Activated CD8-positive, alpha-beta memory T cell treated with anti-CD3 and anti-CD28 coated beads for 36 hours (primary cell): ENCODE measurements at regions not wholly inside any gene's neighbourhood (a gene's known extent, or its start where the extent isn't known, plus 50 kb on each side); places are given as distances from the start of the nearest gene placed in this dataset.

Experiments used
- CTCF ChIA-PET: fragments of 350-600 bp; sonication (Branson Sonifier 250); formaldehyde crosslinking; loops from one replicate; lab custom pipeline; 2021; ENCODE audit warnings: antibody characterized with exemption; lab: Charles Lee
- POLR2A ChIA-PET: fragments of 350-600 bp; sonication (Branson Sonifier 250); formaldehyde crosslinking; loops from one replicate; lab custom pipeline; 2021; ENCODE audit warnings: antibody characterized with exemption; lab: Charles Lee

DNA sequence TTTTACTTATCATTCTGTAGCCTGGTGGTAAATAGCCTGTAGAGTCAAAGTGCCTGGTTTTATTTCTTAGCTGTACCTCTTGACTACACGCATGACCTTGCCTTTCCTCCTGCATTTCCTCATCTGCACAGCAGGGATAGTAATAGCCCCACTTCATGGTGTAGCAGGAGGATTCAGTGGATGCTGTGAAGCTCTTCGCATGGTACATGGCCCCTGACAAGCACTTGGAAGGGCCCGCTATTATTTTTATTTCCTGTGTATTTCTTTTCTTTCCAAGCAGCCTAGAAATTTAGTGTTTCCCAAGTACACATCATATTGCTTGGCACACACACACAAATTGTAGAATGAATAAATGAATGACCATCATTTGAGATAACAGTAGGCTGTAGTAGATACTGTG is 547.2 kb downstream of the CDH26 start:
- POLR2A ChIA-PET, result no interaction called here
- CTCF ChIA-PET, result no interaction called here

DNA sequence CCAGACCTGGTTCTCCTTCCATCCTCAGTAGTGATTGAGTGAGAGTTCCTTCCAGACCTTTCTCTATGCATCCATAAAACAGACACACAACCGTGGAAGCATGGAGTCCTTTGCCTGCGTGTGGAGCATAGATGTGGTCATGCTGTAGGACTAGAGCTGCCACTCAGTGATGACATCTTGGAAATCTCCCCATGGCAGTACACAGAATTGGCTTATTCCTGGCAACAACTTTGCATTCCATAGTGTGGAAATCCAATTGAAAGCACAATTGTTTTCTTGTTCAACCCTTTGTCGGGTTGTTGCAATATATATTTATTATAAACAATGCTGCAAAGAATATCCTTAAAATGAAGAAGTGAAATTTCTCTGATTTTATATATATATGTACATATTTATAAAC is 547.8 kb downstream of the CDH26 start:
- ChIA-PET POLR2A (no interaction called here), CTCF (no interaction called here)

- ChIA-PET POLR2A (no interaction called here), CTCF (no interaction called here)
Measured at GRCh38 chr20:60507087-60507694, 549.0 kb downstream of the CDH26 start.

- POLR2A ChIA-PET, result no interaction called here
- CTCF ChIA-PET, result no interaction called here
Measured at GRCh38 chr20:60509407-60509806, 551.2 kb downstream of the CDH26 start.

DNA sequence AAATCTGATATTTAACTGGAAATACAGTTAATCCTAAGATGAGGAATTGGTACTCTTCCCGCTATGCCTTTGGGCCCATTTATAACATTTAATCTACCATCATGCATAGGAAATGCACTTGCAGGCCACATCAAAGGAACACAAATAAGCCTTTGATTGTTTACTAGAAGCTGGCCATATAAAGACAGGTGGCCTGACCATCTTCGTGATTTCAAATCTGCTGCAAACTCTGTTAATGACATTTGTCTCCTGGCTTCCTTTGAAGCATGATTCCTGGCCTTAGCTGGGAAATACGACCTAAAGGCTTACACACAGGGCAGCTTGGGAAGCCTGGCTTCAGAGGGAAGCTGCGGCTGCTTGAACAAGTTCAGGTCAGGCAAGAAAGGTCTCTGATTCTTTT is 552.1 kb downstream of the CDH26 start:
- ChIA-PET POLR2A (no interaction called here), CTCF (no interaction called here)

GRCh38 chr20:60512443-60512842 is 554.2 kb downstream of the CDH26 start:
- POLR2A ChIA-PET, result no interaction called here
- CTCF ChIA-PET, result no interaction called here

GRCh38 chr20:60513141-60513540 is 554.9 kb downstream of the CDH26 start:
- ChIA-PET CTCF (no interaction called here), POLR2A (no interaction called here)

DNA sequence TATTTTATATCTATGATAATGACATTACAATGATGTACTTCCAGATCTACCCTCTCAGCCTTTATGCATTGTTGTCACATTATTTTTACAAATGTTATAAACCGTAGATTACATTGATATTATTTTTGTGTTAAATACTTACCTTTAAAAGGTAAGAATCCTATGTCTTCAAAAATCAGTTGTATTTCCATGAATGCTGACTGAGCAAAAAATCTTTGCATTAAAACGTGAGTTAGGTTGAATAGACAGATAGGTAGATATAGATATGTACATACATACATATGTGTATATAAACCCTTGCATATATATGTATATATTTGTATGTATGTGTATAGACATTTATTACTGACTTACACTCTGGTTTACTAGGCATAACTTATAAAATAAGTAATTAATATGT is 558.2 kb downstream of the CDH26 start:
- ChIA-PET CTCF (no interaction called here), POLR2A (no interaction called here)

GRCh38 chr20:60518022-60518421 is 559.8 kb downstream of the CDH26 start:
- POLR2A ChIA-PET, result no interaction called here
- CTCF ChIA-PET, result no interaction called here

GRCh38 chr20:60525397-60525796 is 567.2 kb downstream of the CDH26 start:
- POLR2A ChIA-PET, result no interaction called here
- CTCF ChIA-PET, result no interaction called here

DNA sequence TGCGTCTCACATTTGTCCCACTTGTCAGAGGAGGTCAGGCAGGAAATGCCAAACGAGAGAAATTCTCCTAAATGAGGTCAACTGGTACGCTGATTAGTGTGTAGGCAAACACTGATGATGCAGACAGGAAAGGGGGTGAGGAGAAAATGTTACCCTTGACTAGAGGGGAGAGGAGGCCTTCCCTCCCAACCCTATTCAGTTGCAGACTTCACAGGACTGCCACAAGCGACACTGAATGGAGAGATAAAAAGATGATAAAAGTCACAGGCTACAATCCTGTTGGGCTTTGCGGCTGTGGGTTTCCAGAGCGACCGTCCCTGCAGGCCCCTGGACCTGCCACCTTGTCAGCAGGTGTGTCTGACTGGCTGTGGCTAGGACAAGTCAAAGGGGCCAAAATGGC is 569.4 kb downstream of the CDH26 start:
- ChIA-PET CTCF (no interaction called here), POLR2A (no interaction called here)

GRCh38 chr20:60528141-60528540 is 569.9 kb downstream of the CDH26 start:
- ChIA-PET CTCF (no interaction called here), POLR2A (no interaction called here)

DNA sequence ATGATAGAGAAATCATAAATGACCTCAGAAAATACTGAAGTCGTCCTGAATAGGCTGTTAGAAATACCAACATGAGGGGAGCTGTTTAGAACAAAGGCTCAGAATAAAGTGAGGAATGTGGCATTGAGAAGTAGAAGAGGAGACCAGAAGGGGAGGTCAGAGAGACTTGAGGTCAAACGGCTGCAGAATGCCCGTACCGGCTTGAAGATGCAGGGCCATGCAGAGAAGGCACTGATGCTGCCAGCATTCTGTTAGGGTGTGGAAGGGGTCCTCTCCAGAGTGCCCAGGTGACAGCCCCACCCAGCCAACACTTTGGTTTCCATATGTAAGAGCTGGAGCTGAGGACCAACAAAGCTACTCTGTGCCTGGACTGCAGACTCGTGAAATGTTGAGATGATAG is 570.9 kb downstream of the CDH26 start:
- ChIA-PET POLR2A (no interaction called here), CTCF (no interaction called here)

GRCh38 chr20:60535211-60535610 is 577.0 kb downstream of the CDH26 start:
- POLR2A ChIA-PET, result no interaction called here
- CTCF ChIA-PET, result no interaction called here

DNA sequence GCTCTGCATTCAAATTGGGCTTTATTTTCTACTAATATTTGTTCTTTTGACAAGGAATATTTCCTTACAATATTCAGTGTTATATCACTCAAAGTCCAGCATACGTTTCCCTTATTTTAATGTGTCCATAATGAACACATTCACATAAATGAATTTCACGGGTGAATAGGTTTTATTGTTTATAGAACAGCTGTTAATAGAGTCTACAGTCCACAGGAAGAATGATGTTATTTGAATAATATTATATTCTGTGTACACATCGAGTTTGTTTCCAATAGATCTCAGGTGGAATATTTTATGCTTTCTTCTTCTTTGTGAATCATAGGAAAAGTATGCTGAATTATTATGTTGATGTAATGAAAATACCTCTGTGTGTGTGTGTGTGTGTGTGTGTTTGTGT is 582.4 kb downstream of the CDH26 start:
- POLR2A ChIA-PET, result no interaction called here
- CTCF ChIA-PET, result no interaction called here

- ChIA-PET POLR2A (no interaction called here), CTCF (no interaction called here)
Measured at GRCh38 chr20:60541991-60542390, 583.8 kb downstream of the CDH26 start.

DNA sequence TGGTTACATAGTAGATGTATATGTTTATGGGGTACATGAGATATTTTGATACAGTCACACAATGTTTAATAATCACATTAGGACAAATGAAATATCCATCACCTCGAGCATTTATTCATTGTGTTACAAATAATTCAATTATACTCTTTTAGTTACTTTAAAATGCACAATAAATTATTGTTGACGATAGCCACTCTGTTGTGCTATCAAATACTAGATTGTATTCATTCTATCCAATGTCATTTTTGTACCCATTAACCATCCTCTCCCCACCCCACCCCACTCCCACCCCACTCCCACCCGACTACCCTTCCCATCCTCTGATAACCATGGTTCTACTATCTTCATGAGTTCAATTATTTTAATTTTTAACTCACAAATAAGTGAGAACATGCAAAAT is 585.4 kb downstream of the CDH26 start:
- CTCF ChIA-PET, result no interaction called here
- POLR2A ChIA-PET, result no interaction called here

DNA sequence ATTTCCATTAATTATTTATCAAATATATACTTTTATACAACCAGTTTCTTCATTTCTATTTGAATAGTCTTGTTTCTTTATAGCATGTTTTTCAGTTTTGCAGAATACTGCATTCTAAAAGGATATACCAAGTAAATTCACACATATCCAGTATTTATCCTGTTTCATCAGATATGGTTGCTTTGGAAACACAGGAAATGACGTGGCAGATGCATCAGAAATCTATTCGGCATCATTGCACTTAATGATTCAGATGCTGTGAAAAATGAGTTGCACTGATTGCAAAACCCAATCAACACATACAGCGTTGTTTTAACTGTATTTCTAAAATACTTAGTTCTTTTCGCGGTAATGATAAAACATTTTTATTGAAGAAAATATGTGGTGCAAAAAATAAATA is 594.9 kb downstream of the CDH26 start:
- ChIA-PET CTCF (no interaction called here), POLR2A (no interaction called here)

- POLR2A ChIA-PET, result no interaction called here
- CTCF ChIA-PET, result no interaction called here
Measured at GRCh38 chr20:60558486-60558885, 600.3 kb downstream of the CDH26 start.

DNA sequence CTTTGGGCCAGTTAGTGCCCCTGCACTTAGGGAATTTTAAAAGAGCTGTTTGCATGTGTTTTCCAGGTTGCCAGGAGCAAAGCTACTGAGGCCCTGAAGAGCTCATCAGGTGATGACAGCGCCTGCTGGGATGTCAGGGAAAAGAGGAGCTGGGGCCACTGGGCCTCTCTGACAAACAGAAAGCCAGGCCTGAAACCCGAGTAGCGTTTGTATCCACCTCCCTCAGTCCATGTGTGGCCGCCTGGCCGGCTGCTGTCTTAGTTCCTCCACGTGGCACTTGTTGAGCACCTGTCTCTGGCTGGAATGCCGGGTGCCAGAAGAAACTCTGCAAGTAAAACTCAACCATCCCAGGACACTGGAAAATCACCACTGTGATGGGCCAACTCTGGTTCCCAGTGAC is 601.2 kb downstream of the CDH26 start:
- POLR2A ChIA-PET, result no interaction called here
- CTCF ChIA-PET, result no interaction called here

- ChIA-PET POLR2A (no interaction called here), CTCF (no interaction called here)
Measured at GRCh38 chr20:60561052-60561451, 602.8 kb downstream of the CDH26 start.

- CTCF ChIA-PET, result no interaction called here
- POLR2A ChIA-PET, result no interaction called here
Measured at GRCh38 chr20:60565083-60565482, 606.9 kb downstream of the CDH26 start.
